DND-41 (cell line): ENCODE measurements at regions not wholly inside any gene's neighbourhood (a gene's known extent, or its start where the extent isn't known, plus 50 kb on each side); places are given as distances from the start of the nearest gene placed in this dataset.

Experiments
- ATAC-seq: fragments of 200-7000 bp; cut with Tn5 transposase; 3 replicates; pipeline ENCODE4 v1.9.1; 2021; ENCODE audit warnings: low read depth; ENCODE audit not compliant: insufficient read depth
- DNase-seq: peaks from one replicate; pipeline ENCODE4 v3.0.0-alpha.2; 2020
- H2AFZ ChIP-seq: 2 replicates; pipeline ENCODE4 v1.6.0; 2012; ENCODE audit warnings: low read depth, low read length
- H3K27ac ChIP-seq: 2 replicates; pipeline ENCODE4 v1.5.1; 2012; ENCODE audit warnings: low read length, inconsistent platforms
- H3K27me3 ChIP-seq: fragments of 200-600 bp; sonication (generic); 2 replicates; pipeline ENCODE4 v1.6.0; 2012; ENCODE audit warnings: low read length, mild to moderate bottlenecking, inconsistent platforms; ENCODE audit not compliant: insufficient read depth, poor library complexity
- H3K36me3 ChIP-seq: 2 replicates; pipeline ENCODE4 v1.5.1; 2012; ENCODE audit warnings: low read length, inconsistent platforms; ENCODE audit not compliant: insufficient read depth
- H3K4me1 ChIP-seq: 2 replicates; pipeline ENCODE4 v1.5.1; 2012; ENCODE audit warnings: mild to moderate bottlenecking, low read length; ENCODE audit not compliant: insufficient read depth
- H3K4me2 ChIP-seq: 2 replicates; pipeline ENCODE4 v1.6.0; 2012; ENCODE audit warnings: mild to moderate bottlenecking, moderate library complexity, low read length, inconsistent platforms; ENCODE audit not compliant: insufficient read depth
- H3K4me3 ChIP-seq, 2 experiments: fragments of 200-600 bp in 1 of 2; shearing (Covaris generic) in 1 of 2; 2 replicates each; pipeline ENCODE4 v1.5.1; 2012 to 2016; ENCODE audit warnings: inconsistent platforms in 2 of 2, low read length in 2 of 2, mild to moderate bottlenecking in 2 of 2, low read depth in 1 of 2, moderate library complexity in 1 of 2
- H3K79me2 ChIP-seq: 2 replicates; pipeline ENCODE4 v1.6.0; 2012; ENCODE audit warnings: low read length, inconsistent platforms; ENCODE audit not compliant: insufficient read depth
- H3K9ac ChIP-seq: 2 replicates; pipeline ENCODE4 v1.6.0; 2012; ENCODE audit warnings: low read depth, mild to moderate bottlenecking, inconsistent platforms, low read length, moderate library complexity
- H3K9me3 ChIP-seq: 2 replicates; pipeline ENCODE4 v1.5.1; 2012; ENCODE audit warnings: low read length, moderate library complexity, mild to moderate bottlenecking, inconsistent platforms; ENCODE audit not compliant: insufficient read depth, severe bottlenecking
- H4K20me1 ChIP-seq: 2 replicates; pipeline ENCODE4 v1.6.0; 2012; ENCODE audit warnings: low read length; ENCODE audit not compliant: insufficient read depth
- EZH2 ChIP-seq: IDR thresholded peaks from 3 replicates; pipeline ENCODE4 v1.6.1; 2012; ENCODE audit warnings: borderline replicate concordance, low read depth, mild to moderate bottlenecking, moderate library complexity, low read length, inconsistent platforms; ENCODE audit not compliant: severe bottlenecking
- TF ChIP-seq, protein P1 (sequence below): IDR thresholded peaks from 2 replicates; pipeline ENCODE4 v1.5.1; 2012; ENCODE audit warnings: borderline replicate concordance, low read length, moderate library complexity, mild to moderate bottlenecking; ENCODE audit not compliant: poor library complexity, severe bottlenecking; ENCODE audit errors: extremely low read depth

DNA sequence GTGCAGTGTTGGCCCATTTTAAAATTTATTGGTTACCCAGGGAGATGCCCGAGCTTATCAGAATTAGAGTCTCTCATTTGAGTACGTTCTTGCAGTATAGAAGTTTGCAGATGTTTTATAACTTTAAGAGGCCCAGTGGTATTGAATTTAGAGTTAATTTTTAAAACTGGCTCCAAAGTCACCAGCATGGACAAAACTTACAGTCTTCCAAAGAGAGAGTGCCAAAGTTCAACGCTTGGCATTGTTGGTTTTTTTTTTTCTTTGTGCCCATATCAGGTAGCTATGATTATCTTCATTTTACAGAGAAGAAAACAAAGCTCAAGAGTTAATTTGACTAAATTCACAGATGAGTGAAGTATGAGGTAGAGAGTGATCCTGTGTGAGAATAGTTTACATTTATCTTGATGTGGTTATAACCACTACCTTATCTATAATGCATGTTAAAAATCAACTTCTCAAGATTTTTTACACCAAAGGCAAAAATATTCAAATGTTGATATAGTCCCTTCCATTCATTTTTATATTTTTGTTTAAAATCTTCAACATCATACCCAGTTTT lies 273.7 kb upstream of the DMRT1 start:
- no peaks in the 10 kb centered on the region for H3K79me2 ChIP-seq
- H3K9me3 ChIP-seq, result no peaks in the 10 kb centered on the region
- H3K4me2 ChIP-seq, result no peak overlapping the region

GRCh38 chr9:569296-569695 lies 272.2 kb upstream of the DMRT1 start:
- no peak overlapping the region for H3K4me2 ChIP-seq
- ATAC-seq (no peak), DNase-seq (no peak)
- no peaks in the 10 kb centered on the region for H3K36me3 ChIP-seq
- H3K27ac ChIP-seq, result no peak overlapping the region
- no peaks in the 10 kb centered on the region for H3K79me2 ChIP-seq
- H2AFZ ChIP-seq, result no peak overlapping the region
- no peak overlapping the region for H3K4me3 ChIP-seq
- no peak overlapping the region for H3K9ac ChIP-seq
- TF ChIP-seq, protein P1, sequence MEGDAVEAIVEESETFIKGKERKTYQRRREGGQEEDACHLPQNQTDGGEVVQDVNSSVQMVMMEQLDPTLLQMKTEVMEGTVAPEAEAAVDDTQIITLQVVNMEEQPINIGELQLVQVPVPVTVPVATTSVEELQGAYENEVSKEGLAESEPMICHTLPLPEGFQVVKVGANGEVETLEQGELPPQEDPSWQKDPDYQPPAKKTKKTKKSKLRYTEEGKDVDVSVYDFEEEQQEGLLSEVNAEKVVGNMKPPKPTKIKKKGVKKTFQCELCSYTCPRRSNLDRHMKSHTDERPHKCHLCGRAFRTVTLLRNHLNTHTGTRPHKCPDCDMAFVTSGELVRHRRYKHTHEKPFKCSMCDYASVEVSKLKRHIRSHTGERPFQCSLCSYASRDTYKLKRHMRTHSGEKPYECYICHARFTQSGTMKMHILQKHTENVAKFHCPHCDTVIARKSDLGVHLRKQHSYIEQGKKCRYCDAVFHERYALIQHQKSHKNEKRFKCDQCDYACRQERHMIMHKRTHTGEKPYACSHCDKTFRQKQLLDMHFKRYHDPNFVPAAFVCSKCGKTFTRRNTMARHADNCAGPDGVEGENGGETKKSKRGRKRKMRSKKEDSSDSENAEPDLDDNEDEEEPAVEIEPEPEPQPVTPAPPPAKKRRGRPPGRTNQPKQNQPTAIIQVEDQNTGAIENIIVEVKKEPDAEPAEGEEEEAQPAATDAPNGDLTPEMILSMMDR, result no peak
- no peak for TF ChIP-seq EZH2
- H3K27me3 ChIP-seq, result no peaks in the 10 kb centered on the region
- H4K20me1 ChIP-seq, result no peaks in the 10 kb centered on the region
- H3K4me1 ChIP-seq, result no peaks in the 10 kb centered on the region
- H3K9me3 ChIP-seq, result no peaks in the 10 kb centered on the region

More for the DNA sequence above, 273.7 kb upstream of the DMRT1 start:
- Histone ChIP-seq H3K9ac (no peak overlapping the region), H3K4me3 (no peak overlapping the region), H3K27ac (no peak overlapping the region), H3K27me3 (no peaks in the 10 kb centered on the region), H2AFZ (no peak overlapping the region), H3K36me3 (no peaks in the 10 kb centered on the region), H3K4me1 (no peaks in the 10 kb centered on the region), H4K20me1 (no peaks in the 10 kb centered on the region)
- DNase-seq (no peak), ATAC-seq (no peak)
- TF ChIP-seq, protein P1, result no peak
- no peak for TF ChIP-seq EZH2

DNA sequence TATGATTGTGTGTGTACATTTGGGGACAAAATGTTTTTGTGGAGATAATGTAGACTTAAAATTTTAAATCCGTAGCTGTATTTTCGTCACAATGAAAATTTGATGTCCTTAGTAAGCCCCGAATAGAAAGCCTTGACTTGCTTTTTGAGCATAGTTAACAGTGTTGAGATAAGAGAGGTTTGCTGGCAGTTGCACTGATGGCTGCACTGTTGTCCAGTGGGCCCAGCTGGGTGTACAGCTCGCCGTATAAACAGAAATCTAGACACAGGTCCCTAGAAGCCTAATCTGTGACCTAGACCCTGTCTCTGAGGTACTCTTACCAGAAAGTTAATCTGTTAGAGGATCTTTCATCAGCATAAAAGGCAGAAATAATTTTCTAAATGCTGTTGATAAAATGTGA lies 271.3 kb upstream of the DMRT1 start:
- TF ChIP-seq, protein P1, result no peak
- TF ChIP-seq EZH2, result no peak
- Histone ChIP-seq H3K4me3 (no peak overlapping the region), H3K27ac (no peak overlapping the region), H3K4me1 (no peaks in the 10 kb centered on the region), H3K4me2 (no peak overlapping the region), H3K9ac (no peak overlapping the region), H4K20me1 (no peaks in the 10 kb centered on the region), H2AFZ (no peak overlapping the region), H3K79me2 (no peaks in the 10 kb centered on the region), H3K27me3 (no peaks in the 10 kb centered on the region), H3K36me3 (no peaks in the 10 kb centered on the region), H3K9me3 (no peaks in the 10 kb centered on the region)
- ATAC-seq (no peak), DNase-seq (no peak)

DNA sequence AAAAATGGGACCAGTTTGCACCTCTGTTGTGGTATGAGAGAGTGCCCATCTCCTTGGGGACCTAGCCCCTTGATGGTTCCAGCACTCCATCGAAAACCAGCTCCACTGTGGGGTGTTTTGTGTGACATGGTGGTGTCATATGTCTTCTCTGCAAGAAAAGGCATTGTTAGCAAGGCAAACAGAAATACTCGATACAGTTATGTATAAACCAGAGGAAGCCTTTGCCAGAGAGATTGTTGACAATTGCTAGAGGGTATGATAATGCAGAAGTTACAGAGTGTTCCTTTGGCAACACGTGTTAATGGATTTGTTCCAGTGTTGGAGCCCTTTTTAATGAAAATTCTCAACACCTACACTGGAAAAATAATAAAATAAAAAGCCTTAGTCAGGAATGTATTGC lies 270.4 kb upstream of the DMRT1 start:
- TF ChIP-seq EZH2, result no peak
- TF ChIP-seq, protein P1, result no peak
- H3K27ac ChIP-seq, result no peak overlapping the region
- H3K4me3 ChIP-seq, result no peak overlapping the region
- no peaks in the 10 kb centered on the region for H3K27me3 ChIP-seq
- no peak overlapping the region for H3K9ac ChIP-seq
- H4K20me1 ChIP-seq, result no peaks in the 10 kb centered on the region
- no peak overlapping the region for H2AFZ ChIP-seq
- H3K36me3 ChIP-seq, result no peaks in the 10 kb centered on the region
- ATAC-seq, result no peak
- DNase-seq, result no peak
- H3K9me3 ChIP-seq, result no peaks in the 10 kb centered on the region
- no peaks in the 10 kb centered on the region for H3K79me2 ChIP-seq
- H3K4me2 ChIP-seq, result no peak overlapping the region
- no peaks in the 10 kb centered on the region for H3K4me1 ChIP-seq
